Body of pancreas (tissue), 4 donors: ENCODE measurements at regions not wholly inside any gene's neighbourhood (a gene's known extent, or its start where the extent isn't known, plus 50 kb on each side); places are given as distances from the start of the nearest gene placed in this dataset.

Experiments used
- POLR2A ChIP-seq, 3 donors: fragments of 450-650 bp; IDR thresholded peaks; one replicate each; pipeline ENCODE4 v1.6.1; 2016; ENCODE audit warnings: antibody characterized with exemption in 3 of 3, mild to moderate bottlenecking in 2 of 3
- TF ChIP-seq, protein P1 (sequence below), 7 experiments: fragments of 450-650 bp in 4 of 7; fragments of 200-600 bp in 3 of 7; sonication (generic) in 3 of 7; IDR thresholded peaks; one replicate each; pipeline ENCODE4 v1.5.1; 2016 to 2019; ENCODE audit warnings: antibody characterized with exemption in 7 of 7

DNA sequence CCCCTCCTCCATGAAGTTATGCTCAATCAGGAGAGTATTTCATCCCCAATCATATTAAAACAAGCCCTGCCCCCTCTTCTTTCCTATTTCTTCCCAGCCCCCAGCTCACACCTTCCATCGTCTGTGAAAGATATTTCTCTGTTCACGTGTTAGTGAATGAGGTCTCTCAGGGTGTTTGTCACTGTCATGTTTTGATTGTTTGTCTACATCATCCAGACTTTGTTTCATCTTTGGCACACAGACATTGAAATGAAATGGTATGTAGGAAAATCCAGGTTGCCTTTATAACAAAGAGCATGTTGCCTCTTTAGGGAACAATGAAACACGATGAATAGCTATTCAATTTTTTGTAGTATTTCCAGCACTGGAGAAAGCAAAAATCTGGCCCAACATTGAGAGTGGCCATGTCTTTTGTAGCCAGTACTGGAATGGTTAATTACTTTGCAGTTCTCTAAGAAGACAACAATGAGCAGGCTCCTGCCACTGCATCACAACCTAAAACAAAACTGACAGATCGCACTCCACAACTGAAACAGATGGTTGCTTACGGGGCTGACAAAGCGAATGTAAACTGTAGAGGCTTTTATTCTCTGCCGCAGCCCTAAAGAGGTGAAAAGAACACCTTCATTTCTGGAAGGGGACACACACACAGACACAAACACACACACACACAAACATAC, 543.6 kb upstream of the CITED2 start:
- TF ChIP-seq, protein P1, sequence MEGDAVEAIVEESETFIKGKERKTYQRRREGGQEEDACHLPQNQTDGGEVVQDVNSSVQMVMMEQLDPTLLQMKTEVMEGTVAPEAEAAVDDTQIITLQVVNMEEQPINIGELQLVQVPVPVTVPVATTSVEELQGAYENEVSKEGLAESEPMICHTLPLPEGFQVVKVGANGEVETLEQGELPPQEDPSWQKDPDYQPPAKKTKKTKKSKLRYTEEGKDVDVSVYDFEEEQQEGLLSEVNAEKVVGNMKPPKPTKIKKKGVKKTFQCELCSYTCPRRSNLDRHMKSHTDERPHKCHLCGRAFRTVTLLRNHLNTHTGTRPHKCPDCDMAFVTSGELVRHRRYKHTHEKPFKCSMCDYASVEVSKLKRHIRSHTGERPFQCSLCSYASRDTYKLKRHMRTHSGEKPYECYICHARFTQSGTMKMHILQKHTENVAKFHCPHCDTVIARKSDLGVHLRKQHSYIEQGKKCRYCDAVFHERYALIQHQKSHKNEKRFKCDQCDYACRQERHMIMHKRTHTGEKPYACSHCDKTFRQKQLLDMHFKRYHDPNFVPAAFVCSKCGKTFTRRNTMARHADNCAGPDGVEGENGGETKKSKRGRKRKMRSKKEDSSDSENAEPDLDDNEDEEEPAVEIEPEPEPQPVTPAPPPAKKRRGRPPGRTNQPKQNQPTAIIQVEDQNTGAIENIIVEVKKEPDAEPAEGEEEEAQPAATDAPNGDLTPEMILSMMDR (IDR thresholded peaks at IDR 0.05) = no peak
- TF ChIP-seq POLR2A (IDR thresholded peaks at IDR 0.05) = no peak
